SW480 (cell line): ENCODE measurements at regions not wholly inside any gene's neighbourhood (a gene's known extent, or its start where the extent isn't known, plus 50 kb on each side); places are given as distances from the start of the nearest gene placed in this dataset.

Source experiments
- DNase-seq: peaks from one replicate; pipeline ENCODE4 v3.0.0-alpha.2; 2016; ENCODE audit warnings: low spot score

DNA sequence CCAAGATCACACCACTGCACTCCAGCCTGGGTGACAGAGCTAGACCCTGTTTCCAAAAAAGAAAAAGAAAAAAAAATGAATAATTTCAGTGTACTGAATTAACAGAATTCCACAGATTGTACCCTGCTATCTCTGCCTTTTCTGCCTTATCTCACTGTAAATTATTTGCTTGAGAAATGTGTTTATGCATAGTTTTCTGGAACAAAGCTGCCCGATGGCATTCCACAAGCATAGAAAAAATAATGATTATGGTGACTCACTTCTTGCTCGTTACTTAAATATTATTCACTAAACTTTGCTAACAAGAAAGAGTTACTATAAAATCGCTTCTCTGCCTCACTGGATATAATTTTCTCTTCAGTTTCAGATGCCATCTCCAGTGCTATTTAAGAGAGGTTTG, 88.7 kb upstream of the FAM169A start:
- no peak for DNase-seq

DNA sequence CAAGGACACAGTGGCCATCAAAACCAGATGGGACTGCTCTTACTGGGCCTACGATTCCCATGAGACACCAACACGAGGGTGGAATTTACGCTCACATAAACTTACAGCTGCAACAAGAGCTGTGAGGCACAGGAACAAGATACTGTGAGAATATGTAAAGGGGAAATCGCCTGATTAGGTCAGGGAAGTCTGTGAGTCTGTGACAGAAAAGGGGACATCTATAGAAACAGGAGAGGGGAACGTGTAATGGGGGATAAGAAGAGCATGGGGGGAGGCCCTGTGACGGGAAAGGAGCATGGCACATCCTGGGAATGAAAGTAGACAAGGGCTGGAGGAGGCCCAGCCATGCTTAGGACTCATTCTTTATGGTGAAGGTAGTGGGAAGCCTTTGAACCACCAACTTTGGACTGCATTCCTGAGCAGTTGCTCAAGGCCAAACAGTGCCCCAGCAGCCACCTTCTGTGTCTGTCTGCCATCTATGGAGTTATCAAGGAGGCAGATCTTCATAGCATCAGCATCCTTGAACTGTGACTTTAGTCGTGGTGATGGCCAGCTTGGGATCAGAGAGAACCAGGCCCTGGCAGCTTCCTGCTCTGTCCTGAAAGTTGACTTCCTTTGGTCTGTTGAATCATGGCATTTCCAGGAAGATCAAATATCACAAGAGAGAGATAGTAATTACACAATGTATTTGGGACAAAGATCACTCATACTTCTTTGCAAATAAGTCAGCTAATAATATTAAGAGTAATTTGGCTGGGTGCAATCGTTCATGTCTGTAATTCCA, 87.9 kb upstream of the FAM169A start:
- DNase-seq: no peak

DNA sequence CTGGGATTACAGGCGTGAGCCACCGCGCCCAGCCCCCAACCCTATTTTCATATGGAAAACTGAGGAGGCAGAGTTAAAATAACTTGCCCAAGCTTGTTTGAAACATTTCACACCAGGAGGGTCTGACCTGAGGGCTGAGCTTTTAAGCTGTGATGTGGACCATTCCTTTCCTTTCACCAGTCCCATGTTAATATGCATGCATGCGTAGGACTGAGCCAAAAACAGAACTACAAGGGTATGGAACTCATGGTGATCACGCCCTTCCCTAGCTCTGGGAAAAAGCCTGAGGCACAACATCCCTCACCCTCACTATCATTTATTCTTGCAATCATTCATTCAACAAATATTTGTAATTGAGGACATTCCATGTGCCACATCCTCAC, 87.4 kb upstream of the FAM169A start:
- DNase-seq: no peak

DNA sequence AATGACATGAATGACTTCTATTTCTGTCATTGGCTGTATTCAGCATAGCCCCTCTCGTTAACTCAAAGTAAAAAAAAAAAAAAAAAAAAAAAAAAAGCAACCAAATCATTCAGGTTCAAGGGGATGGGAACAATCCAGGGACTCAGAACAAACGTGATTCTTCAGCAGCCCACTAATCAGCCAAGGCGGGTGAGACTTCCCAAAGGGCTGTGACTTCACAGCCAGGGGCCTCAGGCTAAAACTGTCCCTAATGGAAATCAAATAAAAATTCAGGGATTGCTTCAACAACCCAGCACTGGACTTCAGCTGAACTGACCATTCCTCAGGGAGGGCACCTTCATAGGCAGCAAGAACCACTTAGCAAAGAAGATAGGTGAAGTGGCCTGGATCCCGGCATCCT, 86.2 kb upstream of the FAM169A start:
- no peak for DNase-seq

DNA sequence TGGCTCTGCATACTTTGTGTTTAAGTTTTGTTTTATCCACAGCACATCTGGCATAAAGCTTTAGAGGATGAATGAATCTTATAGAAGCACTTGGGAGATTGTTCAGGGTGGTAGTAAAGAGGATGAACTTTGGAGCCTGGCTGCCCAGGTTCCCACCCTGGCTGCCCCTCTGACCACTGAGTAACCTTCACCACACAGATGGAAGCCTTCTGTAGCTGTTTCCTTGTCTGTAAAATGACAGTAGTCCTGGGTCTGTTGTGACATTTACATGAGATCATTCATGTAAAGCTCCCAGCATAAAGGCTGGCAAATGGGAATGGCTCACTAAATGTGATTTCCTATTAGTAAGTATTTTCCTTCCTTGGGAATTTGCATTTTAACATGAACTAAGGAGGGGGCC, 85.7 kb upstream of the FAM169A start:
- no peak for DNase-seq

DNA sequence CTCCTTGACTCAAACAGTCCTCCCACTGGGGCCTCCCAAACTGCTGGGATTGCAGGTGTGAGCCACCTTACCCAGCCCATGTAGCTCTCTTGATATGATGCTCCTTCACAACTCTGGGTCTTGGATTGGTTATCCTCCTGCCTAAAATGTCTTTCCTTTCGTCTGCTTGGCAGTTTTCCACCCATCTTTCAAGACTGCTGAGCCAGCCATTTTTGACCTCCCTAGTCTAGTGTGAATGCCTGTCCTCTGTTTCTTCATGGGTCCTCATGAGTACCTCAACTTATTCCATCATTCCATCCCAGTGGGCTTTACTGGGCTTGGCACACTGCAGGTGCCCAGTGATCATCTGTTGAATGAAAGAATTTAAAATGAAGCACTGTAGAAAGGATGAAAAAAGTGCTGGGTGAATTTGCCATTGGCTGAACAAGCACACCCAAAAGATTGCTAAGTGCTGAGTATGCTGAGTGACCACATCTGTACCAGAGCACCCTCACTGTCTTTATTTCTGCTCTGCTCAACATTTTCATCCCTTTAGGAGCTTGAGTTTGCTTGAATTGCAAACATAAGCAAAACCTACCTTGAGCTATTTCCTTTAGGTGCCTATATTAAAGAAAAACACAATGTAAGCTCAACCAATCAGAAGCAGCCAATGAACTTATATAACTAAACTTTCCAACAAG, 84.8 kb upstream of the FAM169A start:
- DNase-seq: no peak

DNA sequence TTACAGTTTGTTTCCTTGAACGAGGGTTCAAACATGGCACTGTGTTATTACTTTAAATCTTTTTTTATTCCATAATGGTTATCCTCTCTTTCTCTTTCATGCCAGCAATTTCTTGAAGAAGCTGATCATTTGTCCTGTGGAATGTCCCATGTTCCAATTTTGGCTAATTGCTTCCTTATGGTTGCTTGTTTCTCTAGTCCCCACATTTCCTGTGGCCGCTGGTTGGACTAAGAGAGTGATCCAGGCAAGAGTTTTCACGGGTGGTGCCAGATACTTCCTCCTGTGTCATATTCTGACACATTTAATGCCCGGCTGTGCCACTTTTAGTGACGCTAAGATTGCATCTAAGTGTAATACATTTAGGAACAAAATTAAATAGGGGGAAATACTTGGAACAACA, 83.8 kb upstream of the FAM169A start:
- no peak for DNase-seq

DNA sequence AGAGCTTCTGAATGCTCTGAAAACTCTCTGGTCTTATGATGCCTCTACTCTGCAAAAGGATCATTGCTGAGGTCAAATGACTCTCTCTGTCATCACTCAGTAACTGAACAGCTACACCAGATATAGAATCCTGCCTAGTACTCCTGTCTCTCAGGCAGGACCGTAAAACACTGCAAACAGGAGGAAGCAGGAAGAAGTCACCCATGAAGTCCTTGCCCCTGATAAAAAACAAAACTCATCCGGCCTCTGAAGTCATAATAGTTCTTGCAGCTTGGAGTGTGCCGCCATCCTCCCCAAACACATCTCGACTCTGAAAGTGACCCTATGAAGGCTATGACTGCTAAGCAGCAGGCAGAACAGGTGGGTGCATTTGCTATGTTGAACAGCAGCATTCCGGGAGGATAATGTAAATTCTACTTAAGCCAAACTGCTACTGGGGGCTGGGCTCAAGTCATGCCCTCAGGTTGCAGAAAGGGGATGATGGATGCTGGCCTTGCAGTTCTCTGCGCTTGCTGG, 81.9 kb upstream of the FAM169A start:
- DNase-seq: no peak

DNA sequence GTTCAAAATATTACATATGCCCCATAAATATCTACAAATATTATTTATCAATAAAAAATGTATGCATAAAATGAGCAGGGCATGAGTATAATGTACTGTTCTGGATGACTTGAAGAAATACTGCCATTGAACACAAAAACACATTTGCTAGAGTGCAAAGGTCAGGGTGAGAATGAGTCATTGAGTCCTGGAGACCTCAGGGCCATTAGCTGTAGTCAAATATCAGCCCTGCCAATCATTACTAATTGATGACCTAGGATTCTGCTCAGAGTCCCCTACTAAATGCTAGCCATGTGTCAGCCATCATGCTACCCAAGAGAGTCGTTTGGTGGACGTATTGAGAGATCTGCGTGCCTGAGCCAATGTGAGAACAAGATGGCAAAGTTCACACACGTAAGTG, 80.3 kb upstream of the FAM169A start:
- no peak for DNase-seq

DNA sequence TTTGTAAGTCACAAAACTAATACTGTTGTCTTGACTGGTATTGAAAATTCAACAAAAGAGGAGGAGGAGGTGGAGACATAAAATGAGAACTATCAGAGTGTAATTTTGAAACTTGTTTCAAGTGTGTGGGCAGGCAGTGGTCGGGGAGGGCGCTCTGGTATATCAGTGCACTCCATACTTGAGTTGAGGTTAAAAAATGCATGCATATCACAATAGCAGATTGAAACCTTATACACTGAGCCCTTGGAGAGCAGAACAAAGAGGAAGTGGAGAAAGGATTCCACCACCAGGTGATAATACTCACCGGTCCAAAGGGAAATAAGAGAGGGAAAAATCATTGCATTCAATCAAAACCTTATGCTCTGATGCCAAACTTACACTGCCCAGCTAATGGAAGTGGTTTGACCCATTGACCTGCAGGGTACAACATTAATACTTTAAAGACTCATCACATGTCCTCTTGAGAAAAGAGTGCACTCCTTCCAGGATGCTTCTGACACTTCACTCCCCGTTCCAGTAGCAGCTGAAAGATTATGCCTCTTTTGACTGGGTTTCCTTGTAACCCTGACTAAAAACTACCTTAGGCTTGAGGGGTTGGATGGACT, 79.5 kb upstream of the FAM169A start:
- DNase-seq: no peak

DNA sequence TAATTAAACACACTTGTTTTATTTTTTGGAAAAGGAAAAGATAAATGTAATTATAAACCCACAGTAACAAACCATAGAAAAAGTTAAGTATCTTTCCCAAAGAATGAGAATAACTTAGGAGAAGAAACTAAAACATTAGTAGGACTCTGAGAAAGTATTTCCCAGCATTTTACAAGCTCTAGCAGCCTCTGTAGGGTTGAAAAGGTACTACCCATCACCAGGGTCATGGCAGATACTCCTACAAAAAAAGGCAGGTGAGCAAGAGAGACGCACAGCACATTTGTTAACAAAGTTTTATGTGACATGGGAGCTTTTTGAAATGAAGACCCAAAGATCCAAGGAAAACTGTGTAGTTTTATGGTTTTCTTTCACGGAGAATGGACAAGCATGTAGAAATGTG, 77.7 kb upstream of the FAM169A start:
- no peak for DNase-seq

DNA sequence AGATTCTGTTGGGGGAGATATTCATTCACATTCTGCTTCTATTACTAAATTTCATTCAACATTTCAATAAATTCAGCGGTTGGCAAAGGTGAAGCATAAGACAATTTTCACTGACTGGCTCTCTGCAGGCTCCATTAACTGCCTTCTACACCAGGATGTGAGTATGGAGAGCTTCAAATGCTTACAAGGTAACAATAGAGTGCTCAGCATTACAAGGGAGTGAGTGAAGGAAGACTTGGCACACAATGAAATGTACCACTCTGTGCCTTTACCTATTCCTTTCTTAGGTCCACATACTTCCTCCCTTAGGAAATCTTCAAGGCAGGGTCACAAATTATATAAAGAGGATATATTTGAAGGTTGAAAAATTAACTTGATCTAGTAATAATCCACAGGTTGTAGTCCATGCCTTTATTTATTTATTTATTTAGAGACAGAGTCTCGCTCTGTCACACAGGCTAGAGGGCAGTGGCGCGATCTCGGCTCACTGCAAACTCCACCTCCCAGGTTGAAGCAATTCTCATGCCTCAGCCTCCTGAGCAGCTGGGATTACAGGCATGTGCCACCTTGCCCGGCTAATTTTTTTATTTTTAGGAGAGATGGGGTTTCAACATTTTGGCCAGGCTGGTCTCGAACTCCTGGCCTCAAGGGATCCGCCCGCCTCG, 76.6 kb upstream of the FAM169A start:
- no peak for DNase-seq

DNA sequence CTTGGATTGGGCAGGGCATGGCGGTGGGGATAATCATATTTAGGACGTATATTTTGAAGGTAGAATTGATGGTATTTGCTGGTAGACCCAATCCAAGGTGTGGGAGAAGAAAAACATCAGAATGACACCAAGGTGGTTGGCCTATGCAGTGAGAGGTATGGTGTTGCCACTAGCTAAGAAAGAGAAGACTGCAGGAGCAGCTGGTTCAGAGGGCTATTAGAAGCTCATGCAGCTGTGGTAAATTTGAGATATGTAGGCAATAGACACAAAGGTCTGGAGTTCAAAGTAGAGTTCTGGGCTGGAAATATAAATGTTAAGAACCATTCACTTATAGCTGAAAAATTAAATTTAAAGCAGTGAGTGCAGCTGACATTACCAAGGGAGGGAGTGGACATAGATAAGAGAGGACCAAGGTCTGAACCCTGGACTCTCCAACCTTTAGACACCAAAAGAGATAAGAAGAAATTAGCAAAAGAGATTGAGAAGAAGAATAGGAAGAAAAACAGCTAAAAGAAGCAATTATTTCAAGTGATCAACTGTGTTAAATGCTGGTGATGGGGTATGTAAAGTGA, 74.7 kb upstream of the FAM169A start:
- DNase-seq: no peak

DNA sequence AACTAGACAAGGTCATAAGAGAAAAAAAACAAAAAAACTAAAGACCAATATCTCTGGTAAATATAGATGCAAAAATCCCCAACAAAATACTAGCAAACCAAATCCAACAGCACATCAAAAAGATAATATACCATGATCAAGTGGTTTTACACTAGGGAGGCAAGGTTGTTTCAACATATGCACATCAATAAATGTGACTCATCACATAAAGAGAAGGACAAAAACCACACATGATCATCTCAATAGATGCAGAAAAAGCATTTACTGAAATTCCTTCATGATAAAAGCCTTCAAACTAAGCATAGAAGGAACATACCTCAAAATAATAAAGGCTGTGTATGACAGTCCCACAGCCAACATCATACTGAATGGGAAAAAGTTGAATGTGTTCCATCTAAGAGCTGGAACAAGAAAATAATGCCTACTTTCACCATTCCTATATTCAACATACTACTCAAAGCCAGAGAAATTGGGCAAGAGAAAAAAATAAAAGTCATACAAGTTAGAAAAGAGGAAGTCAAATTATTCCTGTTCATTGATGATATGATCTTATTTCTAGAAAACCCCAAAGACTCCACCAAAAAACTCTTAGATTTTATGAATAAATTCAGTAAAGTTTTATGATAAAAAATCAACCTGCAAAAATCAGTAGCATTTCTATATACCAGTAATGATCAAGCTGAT, 72.2 kb upstream of the FAM169A start:
- DNase-seq: peak; percentile 57

DNA sequence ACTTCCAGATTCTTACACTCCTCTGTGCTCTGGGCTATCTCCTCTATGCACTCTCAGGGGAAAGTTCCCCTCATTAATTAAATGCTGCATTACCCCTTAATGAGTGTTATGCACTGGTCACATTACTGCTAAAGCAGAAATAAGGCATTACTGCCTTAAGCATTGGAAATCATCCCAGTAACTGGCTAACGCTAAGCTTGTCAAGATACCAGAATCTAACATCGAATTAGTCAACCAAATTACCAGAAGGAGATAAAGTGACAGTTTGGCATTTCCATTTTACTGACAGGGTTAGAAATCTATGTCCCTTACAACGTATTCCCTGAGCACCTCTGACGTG, 69.5 kb upstream of the FAM169A start:
- no peak for DNase-seq

DNA sequence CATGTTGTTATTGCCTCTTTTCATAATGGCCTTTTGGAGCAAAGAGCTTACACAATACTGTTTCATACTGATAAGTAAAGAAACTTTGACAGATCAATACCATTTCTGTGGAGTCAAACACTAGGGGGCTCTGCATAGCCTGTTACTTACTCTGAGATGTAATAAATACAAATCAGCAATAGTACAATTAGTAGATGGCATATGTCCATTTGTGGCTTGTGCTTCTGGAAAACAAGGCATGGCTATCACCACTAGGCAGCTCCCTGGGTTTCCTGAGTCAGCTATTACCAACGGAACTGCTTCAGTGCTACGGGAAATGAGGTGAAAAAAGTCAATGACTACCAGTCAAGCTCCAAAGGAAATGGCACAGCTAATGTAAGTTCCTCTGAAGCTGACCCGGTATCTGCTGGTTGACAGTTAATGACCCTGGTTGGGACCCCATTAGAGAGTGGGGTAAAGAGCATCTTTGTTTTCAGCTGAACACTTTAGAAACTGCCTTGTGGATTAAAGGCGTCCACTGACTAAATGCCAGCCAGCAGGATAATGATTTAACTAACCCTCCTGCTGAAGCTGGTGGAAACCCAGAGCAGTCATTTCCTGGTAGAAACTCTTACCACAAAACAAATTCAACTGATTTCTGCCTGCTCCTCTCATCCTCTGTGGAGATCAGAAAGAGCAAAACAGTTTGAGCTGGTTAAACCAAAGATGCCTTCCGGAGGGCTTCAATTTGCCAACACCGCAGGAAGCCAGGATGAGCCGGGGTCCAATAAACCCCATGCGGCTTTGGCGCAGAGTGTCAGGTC, 69.0 kb upstream of the FAM169A start:
- DNase-seq: peak; percentile 16

DNA sequence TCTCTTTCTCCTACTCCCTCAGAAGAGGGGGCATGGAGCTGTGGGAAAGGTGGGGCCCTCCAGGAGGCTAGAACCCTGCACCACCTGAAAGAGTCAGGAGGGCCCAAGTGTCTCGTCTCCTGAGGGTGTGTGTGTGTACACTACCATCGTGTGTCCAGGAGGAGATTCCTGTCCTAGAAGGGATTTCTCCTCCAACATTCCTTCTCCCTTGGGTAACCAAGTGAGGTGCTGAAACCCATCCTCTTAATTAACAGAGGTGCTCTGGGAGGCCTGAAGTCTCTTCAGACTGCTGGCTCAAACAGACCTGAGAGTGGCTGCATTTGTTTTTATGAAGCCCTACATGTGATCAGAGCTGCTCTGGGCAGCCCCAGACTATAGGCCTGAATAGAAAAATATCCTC, 61.1 kb upstream of the FAM169A start:
- no peak for DNase-seq

DNA sequence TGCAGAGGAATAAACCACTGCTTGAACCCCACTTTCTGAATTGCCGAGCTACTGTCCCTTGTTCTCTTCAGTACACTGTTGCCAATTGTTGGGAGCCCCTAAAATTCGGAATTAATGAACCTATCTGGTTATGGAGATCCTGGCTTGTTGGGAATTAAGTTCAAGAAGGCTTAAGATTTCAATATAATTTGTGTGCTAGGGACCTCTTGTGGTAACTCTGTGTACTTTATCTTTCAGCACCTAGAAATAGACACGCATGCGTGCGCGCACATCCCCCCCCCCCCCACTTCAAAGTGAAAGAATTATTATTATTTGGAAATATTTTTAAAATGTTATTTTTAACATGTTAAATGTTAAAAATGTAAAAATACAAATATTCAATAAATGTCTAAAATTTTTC, 53.3 kb upstream of the FAM169A start:
- DNase-seq: peak; percentile 69

DNA sequence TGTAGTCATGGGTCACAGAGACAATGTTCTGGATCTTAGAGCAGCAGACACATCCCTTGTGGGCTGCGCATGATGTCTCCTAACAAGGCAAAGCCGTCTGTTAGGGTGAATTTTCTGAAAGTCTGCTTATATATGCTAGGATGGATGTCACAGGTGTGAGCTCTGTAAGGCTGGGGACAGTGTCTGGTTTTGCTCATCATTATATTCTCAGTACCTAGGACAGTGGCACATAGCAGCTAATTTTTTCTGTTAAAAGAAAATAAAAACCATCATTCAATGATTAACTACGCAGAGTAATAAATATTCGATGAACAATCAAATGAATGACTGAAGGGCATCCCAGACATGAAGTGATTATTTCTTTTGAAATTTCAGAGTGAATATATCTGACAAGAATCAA, 52.9 kb upstream of the FAM169A start:
- DNase-seq: no peak

DNA sequence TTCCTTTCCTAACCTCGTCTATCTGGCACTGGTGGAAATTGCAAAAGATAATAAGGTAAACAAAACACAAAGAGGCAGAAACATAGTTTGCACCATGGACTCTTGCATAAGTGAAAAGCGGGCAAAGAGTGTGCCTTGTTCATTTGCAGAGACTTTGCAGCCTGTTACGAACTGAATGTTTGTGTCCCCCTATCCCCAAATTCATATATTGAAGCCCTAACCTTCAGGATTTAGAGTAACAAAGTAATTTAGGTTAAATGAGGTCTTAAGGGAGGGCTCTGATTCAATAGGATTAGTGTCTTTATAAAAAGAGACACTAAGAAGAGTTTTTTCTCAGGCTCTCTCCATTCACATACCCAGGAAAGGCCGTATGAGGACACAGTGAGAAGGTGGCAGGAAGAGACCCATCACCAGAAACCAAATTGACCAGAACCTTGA, 52.1 kb upstream of the FAM169A start:
- DNase-seq: no peak
